GM21381 (cell line): ENCODE measurements at regions not wholly inside any gene's neighbourhood (a gene's known extent, or its start where the extent isn't known, plus 50 kb on each side); places are given as distances from the start of the nearest gene placed in this dataset.

Experiments used
- ATAC-seq: cut with Tn5 transposase; IDR thresholded peaks from one replicate; pipeline ENCODE4 v1.9.1; 2021; ENCODE audit warnings: mild to moderate bottlenecking, moderate library complexity; ENCODE audit not compliant: unreplicated experiment

- no peak for ATAC-seq
These were observed 176.2 kb downstream of the RDH14 start for GRCh38 chr2:18384242-18384641.

DNA sequence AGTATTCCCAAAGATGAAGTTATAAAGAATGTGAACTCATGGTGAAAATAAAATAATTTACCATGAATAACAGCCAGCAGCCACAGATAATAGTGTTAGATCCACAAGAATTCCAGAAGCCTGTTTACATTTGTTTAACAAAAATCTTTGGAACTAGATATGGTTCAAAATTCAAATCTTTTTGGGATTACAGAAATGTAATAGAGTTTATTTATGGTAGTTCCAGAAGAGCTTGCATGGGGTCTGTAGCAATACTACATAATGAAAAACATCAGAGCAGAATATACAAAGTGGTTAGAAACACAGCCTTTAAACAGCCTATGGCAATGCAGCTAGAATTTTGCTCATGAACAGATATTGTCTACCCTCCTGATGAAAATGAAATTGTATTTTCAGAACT lies 179.1 kb downstream of the RDH14 start:
- ATAC-seq, result no peak

DNA sequence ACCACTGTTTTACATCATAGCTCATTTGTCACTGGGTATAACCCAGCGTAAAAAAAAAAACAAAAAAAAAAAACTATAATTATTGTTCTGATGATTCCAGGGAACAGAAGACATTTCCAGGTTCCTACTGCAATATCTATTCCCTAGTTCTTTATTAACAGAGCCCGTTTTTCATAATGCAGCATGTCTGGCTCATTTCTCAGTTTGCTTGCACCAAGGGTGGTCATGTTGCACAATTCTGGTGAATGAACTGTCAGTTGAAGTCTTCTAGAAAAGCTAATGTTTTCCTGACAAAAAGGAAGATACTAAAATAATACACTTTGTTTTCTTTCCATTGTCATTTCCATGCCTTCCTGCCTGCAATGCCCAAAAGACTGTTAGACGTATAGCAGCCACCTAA lies 180.1 kb downstream of the RDH14 start:
- no peak for ATAC-seq

GRCh38 chr2:18379870-18380269 lies 180.6 kb downstream of the RDH14 start:
- ATAC-seq, result no peak

DNA sequence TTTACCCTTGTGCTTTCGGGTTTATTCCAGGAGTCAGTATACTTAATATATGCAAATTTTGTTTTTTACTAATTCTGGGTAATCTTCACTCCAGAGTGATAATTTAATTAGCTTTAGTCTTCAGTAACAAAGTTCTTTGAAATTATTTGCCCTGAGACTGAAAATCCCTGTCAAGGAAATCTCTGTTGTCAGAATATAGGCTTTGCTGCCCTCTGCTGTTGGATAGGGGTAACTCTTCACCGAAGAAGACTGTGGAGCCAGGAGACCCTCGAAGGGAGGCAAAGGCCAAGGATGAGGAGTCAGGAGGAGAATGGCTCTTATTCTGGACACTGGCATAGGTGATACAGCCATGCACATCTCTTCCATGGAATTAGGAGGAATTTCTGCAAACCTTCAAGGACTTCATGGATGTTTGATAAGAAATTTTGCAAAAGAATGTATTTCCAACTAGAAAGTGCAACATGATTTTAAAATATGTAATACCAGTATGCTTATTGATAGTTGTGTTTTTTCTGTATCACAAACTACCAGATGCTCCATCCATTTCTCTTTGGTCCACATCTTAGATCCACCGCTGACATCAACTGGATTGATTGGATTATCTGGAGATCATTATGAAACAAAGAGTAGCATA lies 182.3 kb downstream of the RDH14 start:
- peak; percentile 77 for ATAC-seq

DNA sequence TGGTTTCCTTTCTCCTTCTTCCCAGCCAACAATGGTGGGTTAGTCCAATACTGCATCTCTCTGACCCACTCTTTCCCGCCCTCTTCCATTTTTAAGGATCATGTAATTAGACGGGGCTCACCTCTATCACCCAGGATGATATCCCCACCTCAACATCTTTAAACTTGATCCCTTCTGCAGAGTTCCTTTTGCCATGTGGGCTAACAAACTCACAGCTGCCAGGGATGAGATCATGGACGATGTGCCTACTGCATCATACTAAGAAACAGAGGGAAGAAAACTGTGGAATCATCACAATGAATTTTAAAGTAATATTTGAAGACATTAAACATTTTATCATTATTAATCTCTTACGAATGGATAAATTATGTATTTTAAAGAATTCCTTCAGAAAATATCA lies 183.5 kb downstream of the RDH14 start:
- no peak for ATAC-seq

DNA sequence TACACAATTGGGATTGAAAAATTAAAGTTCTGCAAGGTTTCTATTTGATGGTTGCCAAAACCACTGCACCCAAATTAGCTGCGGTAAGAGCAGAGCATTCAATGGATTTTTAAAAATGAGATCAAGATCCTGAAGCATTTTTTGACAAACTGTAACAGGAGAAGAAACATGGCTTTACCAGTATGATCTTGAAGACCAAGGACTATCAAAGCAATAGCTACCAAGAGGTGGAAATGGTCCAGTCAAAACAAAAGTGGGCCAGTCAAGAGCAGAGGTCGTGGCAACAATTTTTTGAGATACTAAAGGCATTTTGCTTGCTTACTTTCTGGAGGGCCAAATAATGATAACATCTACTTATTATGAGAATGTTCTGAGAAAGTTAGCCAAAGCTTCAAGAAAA lies 186.8 kb downstream of the RDH14 start:
- no peak for ATAC-seq

DNA sequence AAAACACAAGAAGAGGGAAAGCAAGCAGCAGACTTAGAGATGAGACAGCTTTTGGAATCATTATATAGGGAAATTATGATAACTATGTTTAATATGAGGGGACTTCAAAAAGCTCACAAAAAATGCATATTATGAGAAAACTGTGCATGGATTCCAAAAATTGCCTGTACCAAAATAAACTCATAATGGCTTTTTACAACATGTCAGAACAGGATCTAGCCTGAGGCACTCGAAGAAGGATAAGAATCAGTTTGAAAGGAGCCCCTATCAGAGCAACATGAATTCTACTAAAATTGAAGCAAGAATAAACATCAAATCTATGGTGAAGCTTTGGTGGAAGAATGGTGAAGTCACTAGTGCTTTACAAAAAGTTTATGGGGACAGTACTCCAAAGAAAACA lies 187.4 kb downstream of the RDH14 start:
- ATAC-seq, result no peak

DNA sequence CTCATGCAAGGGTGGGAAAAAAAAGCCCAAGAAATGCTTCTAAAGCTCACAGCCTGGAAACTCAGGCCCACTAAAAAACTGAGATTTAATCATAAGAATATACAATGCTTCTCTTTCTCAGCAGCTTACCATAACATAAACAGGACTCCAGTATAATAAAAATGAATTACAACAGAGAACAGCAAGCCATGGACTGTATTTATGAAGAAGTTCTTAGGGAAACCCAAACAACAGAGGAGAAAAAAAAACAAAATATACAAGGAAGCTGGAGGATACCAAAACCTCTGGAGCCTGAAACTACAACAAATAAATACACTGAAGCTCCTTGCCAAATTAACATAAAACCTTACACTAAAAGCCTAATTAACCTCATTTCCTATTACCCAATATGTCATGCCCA lies 187.8 kb downstream of the RDH14 start:
- ATAC-seq, result no peak

GRCh38 chr2:18369760-18370159 lies 190.7 kb downstream of the RDH14 start:
- no peak for ATAC-seq

DNA sequence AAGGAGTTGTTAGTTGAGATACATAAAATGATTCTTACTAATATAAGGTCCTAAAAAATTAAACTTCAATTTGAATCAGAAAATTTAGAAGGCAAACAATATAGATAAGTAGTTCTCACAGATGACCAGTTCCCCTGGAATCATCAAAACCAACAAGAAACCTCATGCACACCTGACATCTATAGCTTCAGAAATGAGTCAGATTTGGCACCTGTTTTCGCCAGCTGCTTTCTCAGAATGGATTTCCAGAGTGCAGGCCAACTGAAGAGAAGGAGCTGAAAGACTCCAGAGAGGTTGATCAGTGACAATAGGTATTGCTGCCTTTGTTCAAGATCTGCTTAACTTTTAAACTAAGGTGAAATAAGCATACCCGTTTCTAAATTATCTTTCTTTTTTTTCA lies 192.4 kb downstream of the RDH14 start:
- no peak for ATAC-seq

DNA sequence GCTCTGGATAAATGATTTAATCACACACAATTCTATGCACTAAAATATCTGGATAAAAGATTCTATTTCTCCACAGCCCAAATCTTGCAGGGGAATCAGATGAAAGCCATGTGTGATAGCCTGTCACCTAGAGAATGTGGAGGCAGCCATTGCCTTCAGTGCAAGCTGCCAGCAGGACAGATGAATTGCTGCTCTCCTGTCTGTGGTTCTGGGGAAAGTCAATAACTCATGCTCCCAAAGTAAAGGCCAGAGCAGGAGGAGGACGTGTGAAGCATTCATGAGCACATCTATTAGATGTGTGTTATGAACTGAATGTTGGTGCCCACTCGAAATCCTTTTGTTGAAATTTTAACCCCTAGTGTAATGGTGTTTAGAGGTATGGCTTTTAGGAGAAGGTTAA lies 195.1 kb downstream of the RDH14 start:
- ATAC-seq, result no peak

DNA sequence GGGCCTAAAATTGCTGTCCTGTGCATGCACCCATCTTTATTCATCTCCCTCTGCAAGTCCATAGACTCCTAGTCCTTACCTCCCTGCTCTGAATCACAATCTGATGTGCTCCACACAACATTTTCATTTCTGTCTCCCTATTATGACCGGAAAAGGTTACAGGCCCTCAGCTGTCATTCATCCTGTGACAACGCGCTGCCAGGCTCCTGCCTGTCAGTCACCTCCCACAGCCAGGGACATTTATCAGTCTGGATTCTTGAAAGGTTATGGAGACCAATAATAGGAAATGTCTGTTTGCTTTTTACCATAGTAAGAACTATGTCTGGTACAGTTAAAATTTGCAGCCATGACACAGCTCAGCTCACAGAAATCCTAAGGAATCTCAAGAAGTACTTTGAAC lies 197.1 kb downstream of the RDH14 start:
- no peak for ATAC-seq

GRCh38 chr2:18362696-18363095 lies 197.8 kb downstream of the RDH14 start:
- ATAC-seq, result no peak

GRCh38 chr2:18357537-18357936 lies 202.9 kb downstream of the RDH14 start:
- no peak for ATAC-seq

- no peak for ATAC-seq
These were observed 203.8 kb downstream of the RDH14 start for GRCh38 chr2:18356676-18357075.

GRCh38 chr2:18349421-18349820 lies 211.0 kb downstream of the RDH14 start:
- no peak for ATAC-seq

GRCh38 chr2:18346874-18347273 lies 213.6 kb downstream of the RDH14 start:
- ATAC-seq, result no peak

DNA sequence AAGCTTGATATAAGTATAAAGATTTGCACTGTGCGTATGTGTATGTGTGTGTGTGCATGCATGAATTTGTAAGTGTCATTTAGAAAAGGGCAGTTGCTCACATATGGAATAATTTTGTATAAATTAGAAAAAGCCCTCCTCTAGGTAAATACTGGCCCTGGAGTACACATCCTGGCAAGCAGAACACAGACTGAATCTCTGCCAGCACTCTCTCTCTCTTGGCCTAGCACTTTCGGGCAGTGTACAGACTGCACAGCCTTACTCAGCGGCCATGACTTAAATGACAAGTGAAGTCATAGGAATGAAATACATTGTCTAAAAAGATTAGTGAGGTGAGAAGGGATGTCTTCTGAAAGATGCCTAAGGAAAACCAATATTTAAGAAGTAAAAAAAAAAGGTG lies 214.1 kb downstream of the RDH14 start:
- ATAC-seq, result no peak

DNA sequence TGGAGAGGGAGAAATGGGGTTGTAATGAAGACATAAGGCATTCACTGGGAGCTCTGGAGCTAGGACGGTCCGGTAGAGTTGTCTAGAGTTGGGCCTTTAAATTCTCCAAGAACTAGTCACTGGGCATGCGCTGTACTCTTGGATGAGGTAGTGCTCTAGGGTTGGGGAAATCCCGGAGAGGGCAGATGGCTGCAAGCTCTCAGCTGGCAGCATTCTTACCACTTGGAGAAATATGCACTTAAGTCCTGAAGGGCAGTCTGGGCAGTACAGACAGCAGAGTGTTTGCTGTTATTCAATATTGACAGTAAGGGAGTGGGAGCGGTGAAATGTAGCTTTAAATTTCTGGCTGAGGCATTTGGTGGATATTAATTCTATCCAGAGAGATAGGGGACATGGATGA lies 214.6 kb downstream of the RDH14 start:
- ATAC-seq, result no peak

DNA sequence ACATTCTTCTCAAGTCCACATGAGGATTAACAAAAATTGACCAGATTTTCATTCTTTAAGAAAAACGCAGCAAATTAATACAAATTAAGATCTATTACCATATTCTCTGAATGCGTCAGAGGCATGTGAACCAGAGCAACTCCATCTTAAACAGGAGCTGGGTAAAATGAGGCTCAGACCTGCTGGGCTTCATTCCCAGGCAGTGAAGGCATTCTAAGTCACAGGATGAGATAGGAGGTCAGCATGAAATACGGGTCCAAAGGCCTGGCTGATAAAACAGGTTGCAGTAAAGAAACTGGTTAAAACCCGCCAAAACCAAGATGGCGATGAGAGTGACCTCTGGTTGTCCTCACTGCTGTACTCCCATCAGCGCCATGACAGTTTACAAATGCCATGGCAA lies 217.6 kb downstream of the RDH14 start:
- no peak for ATAC-seq

DNA sequence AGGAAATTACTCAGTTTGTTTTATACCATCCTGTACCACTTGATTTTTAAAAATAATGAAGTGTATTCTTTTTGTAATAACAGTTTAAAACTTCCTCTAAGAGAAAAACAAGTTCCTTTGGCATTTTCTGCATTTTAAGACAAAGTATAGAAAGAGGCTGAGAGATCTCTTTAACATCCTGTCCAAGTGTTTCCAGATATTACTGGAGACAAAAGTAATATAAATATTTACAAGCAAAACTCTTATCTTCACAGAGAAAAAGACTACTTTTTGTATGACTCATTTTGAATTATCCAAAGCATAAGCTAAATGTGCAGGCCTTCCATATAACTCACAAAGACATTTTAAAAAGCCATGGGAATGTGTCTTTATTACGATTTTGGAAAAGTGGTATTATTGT lies 221.1 kb downstream of the RDH14 start:
- no peak for ATAC-seq

GRCh38 chr2:18336975-18337374 lies 223.5 kb downstream of the RDH14 start:
- no peak for ATAC-seq

GRCh38 chr2:18332477-18332876 lies 228.0 kb downstream of the RDH14 start:
- no peak for ATAC-seq
